Esophagus (tissue), 2 donors: ENCODE measurements at regions not wholly inside any gene's neighbourhood (a gene's known extent, or its start where the extent isn't known, plus 50 kb on each side); places are given as distances from the start of the nearest gene placed in this dataset.
"Not testable (repeated sequence)": the region's sequence is repeated elsewhere in the genome, so short reads cannot be mapped to it uniquely, and the experiment has no call there.

Experiments used
- H3K27ac ChIP-seq, 2 donors: one replicate each; pipeline ENCODE4 v1.5.1; 2013; ENCODE audit warnings: low read depth in 2 of 2, mild to moderate bottlenecking in 2 of 2, inconsistent platforms in 1 of 2, low read length in 1 of 2, moderate library complexity in 1 of 2
- H3K27me3 ChIP-seq, 2 donors: one replicate each; pipeline ENCODE4 v1.6.1; 2013; ENCODE audit warnings: low read length in 2 of 2, control low read depth in 1 of 2, mild to moderate bottlenecking in 1 of 2; ENCODE audit not compliant: insufficient read depth in 2 of 2, control insufficient read depth in 1 of 2
- H3K36me3 ChIP-seq, 2 donors: one replicate each; pipeline ENCODE4 v1.6.1; 2013; ENCODE audit warnings: low read length in 1 of 2; ENCODE audit not compliant: control insufficient read depth in 2 of 2, insufficient read depth in 2 of 2
- H3K4me1 ChIP-seq, 2 donors: one replicate each; pipeline ENCODE4 v1.6.1; 2013; ENCODE audit warnings: low read length in 1 of 2; ENCODE audit not compliant: control insufficient read depth in 2 of 2, insufficient read depth in 2 of 2
- H3K4me3 ChIP-seq, 2 donors: one replicate each; pipeline ENCODE4 v1.5.1; 2013; ENCODE audit warnings: low read length in 2 of 2, mild to moderate bottlenecking in 2 of 2, low read depth in 1 of 2, moderate library complexity in 1 of 2
- H3K9me3 ChIP-seq, 2 donors: one replicate each; pipeline ENCODE4 v1.6.1; 2013; ENCODE audit warnings: mild to moderate bottlenecking in 2 of 2, low read depth in 1 of 2, low read length in 1 of 2, moderate library complexity in 1 of 2; ENCODE audit not compliant: control insufficient read depth in 2 of 2, insufficient read depth in 1 of 2
- whole genome bisulfite sequencing, 2 donors: extraction: QIAGEN DNeasy Blood & Tissue Kit; methylation state at CpG; one replicate each; pipeline ENCODE4 v1.1.7; 2013; 5-methylcytosine and 5-hydroxymethylcytosine counted together
- donor health status: healthy with polysubstance abuse.
- donor health status: Bipolar disorder and iron deficiency.

- H3K27ac ChIP-seq, H3K9me3 ChIP-seq, H3K4me3 ChIP-seq, H3K36me3 ChIP-seq, H3K27me3 ChIP-seq, H3K4me1 ChIP-seq: not testable (repeated sequence)
- WGBS, 2 donors: 74 to 77% methylated on average over 5 to 8 of the region's 8 CpGs
Measured at GRCh38 chr12:131659484-131659883, 51.4 kb upstream of the SFSWAP start.

- WGBS, 2 donors: 71 to 79% methylated on average over 7 of the region's 7 CpGs
- H3K27ac ChIP-seq, H3K27me3 ChIP-seq, H3K4me3 ChIP-seq, H3K4me1 ChIP-seq, H3K9me3 ChIP-seq, H3K36me3 ChIP-seq: not testable (repeated sequence)
Measured at GRCh38 chr12:131659976-131660375, 50.9 kb upstream of the SFSWAP start.

GRCh38 chr12:131660401-131660800 lies 50.5 kb upstream of the SFSWAP start:
- not testable (repeated sequence) for H3K27me3 ChIP-seq, H3K27ac ChIP-seq, H3K9me3 ChIP-seq, H3K4me1 ChIP-seq, H3K4me3 ChIP-seq, H3K36me3 ChIP-seq
- 92 to 95% methylated on average over 10 of the region's 12 CpGs for WGBS, 2 donors
